ENCODE measurements at regions not wholly inside any gene's neighbourhood (a gene's known extent, or its start where the extent isn't known, plus 50 kb on each side); places are given as distances from the start of the nearest gene placed in this dataset.

DNA sequence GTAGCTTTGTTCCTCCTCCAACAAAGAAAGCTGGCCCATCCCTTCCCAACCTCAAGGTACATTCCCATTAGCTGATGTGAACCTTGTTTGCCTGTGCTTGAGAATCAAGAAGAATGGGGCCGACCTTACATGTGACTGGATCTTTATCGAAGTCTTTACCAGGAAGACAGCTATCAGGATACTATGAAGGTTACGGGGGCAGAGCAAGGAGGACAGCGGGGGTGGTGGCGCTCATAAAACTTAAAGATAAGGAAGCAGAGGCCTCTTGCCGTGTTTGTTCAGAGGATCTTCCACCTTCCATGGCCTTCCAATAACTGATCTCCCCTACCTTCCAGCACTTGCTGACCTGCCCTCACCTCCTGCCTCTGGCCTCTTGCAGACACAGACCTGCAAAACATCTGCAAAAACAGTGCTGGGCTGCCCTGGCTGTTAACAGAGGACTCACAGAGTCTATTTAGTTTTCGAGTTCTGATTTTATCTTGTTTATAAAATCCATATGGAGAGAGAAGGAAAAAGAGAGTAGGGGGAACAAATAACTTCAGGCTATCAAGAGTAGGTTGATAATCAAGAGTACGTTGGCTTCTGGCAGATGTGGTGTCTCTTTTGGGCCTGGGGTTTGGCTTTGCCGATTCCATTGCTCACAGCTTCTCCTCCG lies 198.0 kb downstream of the HUNK start:
- H3K27me3 ChIP-seq: no peaks in the 10 kb centered on the region
- intact Hi-C loops (cut with DNase I): no loop called here
- no peaks in the 10 kb centered on the region for H3K4me1 ChIP-seq
- no peaks in the 10 kb centered on the region for H3K9me3 ChIP-seq
- H3K36me3 ChIP-seq: no peaks in the 10 kb centered on the region
- no peak for ATAC-seq
- WGBS (ENCODE audit: insufficient coverage, low coverage, low lambda C conversion rate, missing lambda C conversion rate): 73% methylated on average over 10 of the region's 10 CpGs
- no peak overlapping the region for H3K4me3 ChIP-seq
- H3K27ac ChIP-seq: no peak overlapping the region
- TF ChIP-seq, protein P1, sequence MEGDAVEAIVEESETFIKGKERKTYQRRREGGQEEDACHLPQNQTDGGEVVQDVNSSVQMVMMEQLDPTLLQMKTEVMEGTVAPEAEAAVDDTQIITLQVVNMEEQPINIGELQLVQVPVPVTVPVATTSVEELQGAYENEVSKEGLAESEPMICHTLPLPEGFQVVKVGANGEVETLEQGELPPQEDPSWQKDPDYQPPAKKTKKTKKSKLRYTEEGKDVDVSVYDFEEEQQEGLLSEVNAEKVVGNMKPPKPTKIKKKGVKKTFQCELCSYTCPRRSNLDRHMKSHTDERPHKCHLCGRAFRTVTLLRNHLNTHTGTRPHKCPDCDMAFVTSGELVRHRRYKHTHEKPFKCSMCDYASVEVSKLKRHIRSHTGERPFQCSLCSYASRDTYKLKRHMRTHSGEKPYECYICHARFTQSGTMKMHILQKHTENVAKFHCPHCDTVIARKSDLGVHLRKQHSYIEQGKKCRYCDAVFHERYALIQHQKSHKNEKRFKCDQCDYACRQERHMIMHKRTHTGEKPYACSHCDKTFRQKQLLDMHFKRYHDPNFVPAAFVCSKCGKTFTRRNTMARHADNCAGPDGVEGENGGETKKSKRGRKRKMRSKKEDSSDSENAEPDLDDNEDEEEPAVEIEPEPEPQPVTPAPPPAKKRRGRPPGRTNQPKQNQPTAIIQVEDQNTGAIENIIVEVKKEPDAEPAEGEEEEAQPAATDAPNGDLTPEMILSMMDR (IDR thresholded peaks at IDR 0.05): no peak
- TF ChIP-seq POLR2A (IDR thresholded peaks at IDR 0.05): no peak
- DNase-seq: no peak

DNA sequence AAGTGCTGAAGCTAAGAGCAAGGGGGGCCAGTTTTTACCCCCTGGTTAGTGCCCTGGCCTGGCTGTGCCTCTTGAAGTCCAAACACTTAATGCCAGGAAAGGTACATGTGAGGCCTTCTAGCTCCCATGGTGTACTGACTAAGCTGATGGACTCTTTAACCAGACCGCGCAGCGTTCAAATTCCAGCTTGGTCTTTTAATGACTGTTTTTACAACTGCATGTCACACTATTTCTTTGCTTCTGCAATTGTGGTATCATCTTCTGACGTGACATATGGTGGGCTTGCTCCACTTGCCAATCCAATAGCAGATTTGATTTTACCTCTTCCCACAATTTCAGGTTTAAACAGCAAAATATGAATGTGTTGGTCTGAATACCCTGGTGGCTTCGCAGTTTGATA lies 197.3 kb downstream of the HUNK start:
- ATAC-seq (no peak), DNase-seq (no peak)
- Histone ChIP-seq H3K9me3 (no peaks in the 10 kb centered on the region), H3K4me3 (no peak overlapping the region), H3K27ac (no peak overlapping the region), H3K36me3 (no peaks in the 10 kb centered on the region), H3K27me3 (no peaks in the 10 kb centered on the region), H3K4me1 (no peaks in the 10 kb centered on the region)
- 71% methylated on average over 3 of the region's 5 CpGs for WGBS (ENCODE audit: insufficient coverage, low coverage, low lambda C conversion rate, missing lambda C conversion rate)
- TF ChIP-seq, protein P1 (IDR thresholded peaks at IDR 0.05): no peak
- no peak for TF ChIP-seq POLR2A (IDR thresholded peaks at IDR 0.05)
- intact Hi-C loops (cut with DNase I): no loop called here

DNA sequence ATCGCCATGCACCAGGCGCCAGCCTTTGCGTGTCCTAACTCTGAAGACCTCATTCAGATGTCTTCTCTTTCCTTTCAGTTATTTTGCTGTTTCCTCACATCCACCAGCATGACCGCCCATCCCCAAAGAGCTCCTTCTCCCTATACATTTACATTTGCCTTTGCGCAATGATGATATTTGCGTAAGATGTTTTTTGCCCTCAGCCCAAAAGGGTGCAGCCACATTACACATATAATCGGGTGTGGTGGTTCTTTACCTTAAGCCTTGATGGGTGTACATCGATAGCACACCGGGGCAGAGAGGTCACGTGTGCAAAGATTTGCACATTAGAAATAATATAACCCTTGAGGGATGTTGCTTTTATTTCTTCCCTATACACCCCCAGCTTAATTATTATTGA lies 192.8 kb downstream of the HUNK start:
- H3K36me3 ChIP-seq: no peaks in the 10 kb centered on the region
- DNase-seq (no peak), ATAC-seq (no peak)
- 75% methylated on average over 8 of the region's 10 CpGs for WGBS (ENCODE audit: insufficient coverage, low coverage, low lambda C conversion rate, missing lambda C conversion rate)
- TF ChIP-seq POLR2A (IDR thresholded peaks at IDR 0.05): no peak
- TF ChIP-seq, protein P1 (IDR thresholded peaks at IDR 0.05): no peak
- no peaks in the 10 kb centered on the region for H3K27me3 ChIP-seq
- H3K4me1 ChIP-seq: no peaks in the 10 kb centered on the region
- intact Hi-C loops (cut with DNase I): no loop called here
- no peaks in the 10 kb centered on the region for H3K9me3 ChIP-seq
- H3K27ac ChIP-seq: no peak overlapping the region
- H3K4me3 ChIP-seq: no peak overlapping the region

DNA sequence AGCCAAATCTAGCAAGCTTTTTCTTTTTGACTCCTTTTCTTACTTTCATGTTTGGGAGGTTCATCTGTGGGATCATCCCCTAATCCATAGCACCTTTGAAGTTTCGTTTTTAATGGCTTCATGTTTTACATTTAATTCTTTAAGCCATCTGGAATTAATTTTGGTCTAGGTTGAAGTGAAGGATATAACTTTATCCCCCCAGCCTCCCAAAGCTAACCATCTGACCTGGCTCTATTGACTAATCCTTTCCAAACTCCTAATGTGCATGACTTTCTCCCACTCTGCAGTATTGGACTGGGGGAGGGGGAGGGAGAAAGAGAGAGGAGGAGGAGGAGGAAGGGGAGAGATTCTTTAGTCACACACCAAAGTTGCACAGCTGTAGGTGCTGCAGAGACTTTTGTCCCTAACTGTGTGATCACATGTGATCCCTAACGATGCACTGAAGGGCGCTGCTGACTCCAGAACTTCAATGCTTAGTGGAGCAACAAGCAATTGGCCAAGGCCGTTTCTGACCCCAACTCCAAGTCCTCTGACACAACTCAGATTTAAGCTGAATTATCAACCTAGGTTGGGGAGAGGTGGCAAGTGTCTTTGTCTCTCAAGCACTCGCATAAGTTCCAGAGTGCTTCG lies 191.6 kb downstream of the HUNK start:
- Histone ChIP-seq H3K9me3 (no peaks in the 10 kb centered on the region), H3K36me3 (no peaks in the 10 kb centered on the region), H3K27me3 (no peaks in the 10 kb centered on the region), H3K4me3 (no peak overlapping the region), H3K27ac (no peak overlapping the region), H3K4me1 (no peaks in the 10 kb centered on the region)
- intact Hi-C loops (cut with DNase I): no loop called here
- ATAC-seq: no peak
- WGBS (ENCODE audit: insufficient coverage, low coverage, low lambda C conversion rate, missing lambda C conversion rate): 26% methylated on average over 1 of the region's 6 CpGs
- TF ChIP-seq, protein P1 (IDR thresholded peaks at IDR 0.05): no peak
- no peak for DNase-seq
